HepG2 (cell line): ENCODE measurements at regions not wholly inside any gene's neighbourhood (a gene's known extent, or its start where the extent isn't known, plus 50 kb on each side); places are given as distances from the start of the nearest gene placed in this dataset.

ENCODE experiments used
- ATAC-seq: fragments of 200-7000 bp; cut with Tn5 transposase; 3 replicates; pipeline ENCODE4 v1.9.1; 2020; ENCODE audit warnings: mild to moderate bottlenecking, moderate library complexity
- BruUV-seq: library from RNA; stranded (reverse); fragments of 400-500 nt; replicated peaks from 2 replicates; lab custom pipeline; 2021; lab: Mats Ljungman, UMichigan
- CTCF ChIA-PET: fragments of 300-600 bp; formaldehyde crosslinking; extraction: SDS; loops from one replicate; lab custom pipeline; 2021; ENCODE audit warnings: low total read pairs, inconsistent platforms, low intra/inter-chr PET ratio; lab: Yijun Ruan, JAX
- POLR2A ChIA-PET: fragments of 350-600 bp; sonication (Branson Sonifier 250); formaldehyde crosslinking; loops from one replicate; lab custom pipeline; 2020; ENCODE audit warnings: antibody characterized with exemption, inconsistent platforms; lab: Yijun Ruan, JAX
- DNase-seq: peaks from one replicate; pipeline ENCODE4 v3.0.0-alpha.2; 2015; ENCODE audit warnings: low spot score
- FAIRE-seq: peaks from 3 replicates; lab custom pipeline; 2011; peaks lifted over from hg19 to GRCh38; lab: Jason Lieb, UNC
- H2AFZ ChIP-seq: one replicate; pipeline ENCODE4 v1.6.1; 2011; ENCODE audit warnings: low read length, inconsistent platforms
- H3K27ac ChIP-seq: fragments of 300-600 bp; 3 replicates; pipeline ENCODE4 v1.8.0; 2011; ENCODE audit warnings: mixed run types, mild to moderate bottlenecking, mixed read lengths, low read length, inconsistent platforms; ENCODE audit not compliant: insufficient read depth; ENCODE audit errors: extremely low read length
- H3K27me3 ChIP-seq, 2 experiments: fragments of 200-600 bp in 1 of 2; 2 replicates in 1 of 2; 3 replicates in 1 of 2; pipeline versions ENCODE4 v1.6.0 to v1.8.0; 2011; ENCODE audit warnings: low read length in 2 of 2, mild to moderate bottlenecking in 2 of 2, moderate library complexity in 2 of 2, inconsistent platforms in 1 of 2; ENCODE audit not compliant: insufficient read depth in 2 of 2, control insufficient read depth in 1 of 2
- H3K36me3 ChIP-seq, 2 experiments: fragments of 200-600 bp in 1 of 2; replicated peaks in 1 of 2; 2 replicates in 1 of 2; 3 replicates in 1 of 2; pipeline versions ENCODE4 v1.5.1 to v1.8.0; 2011; ENCODE audit warnings: low read length in 2 of 2, inconsistent platforms in 1 of 2; ENCODE audit not compliant: insufficient read depth in 2 of 2, control insufficient read depth in 1 of 2
- H3K4me1 ChIP-seq: 2 replicates; pipeline ENCODE4 v1.5.1; 2012; ENCODE audit warnings: low read length, inconsistent platforms; ENCODE audit not compliant: insufficient read depth
- H3K4me2 ChIP-seq: 2 replicates; pipeline ENCODE4 v1.6.0; 2011; ENCODE audit warnings: low read depth, low read length, inconsistent platforms
- H3K4me3 ChIP-seq, 3 experiments: fragments of 200-600 bp in 1 of 3; sonication (generic), shearing (Covaris generic) in 1 of 3; replicated peaks in 1 of 3; 2 replicates each; pipeline ENCODE4 v1.5.1; 2011 to 2016; ENCODE audit warnings: low read length in 3 of 3, inconsistent platforms in 2 of 3, low read depth in 2 of 3, mild to moderate bottlenecking in 2 of 3, control low read depth in 1 of 3, mixed read lengths in 1 of 3; ENCODE audit not compliant: insufficient read depth in 1 of 3
- H3K79me2 ChIP-seq: one replicate; pipeline ENCODE4 v1.6.1; 2011; ENCODE audit warnings: low read length, inconsistent platforms; ENCODE audit not compliant: insufficient read depth
- H3K9ac ChIP-seq: 2 replicates; pipeline ENCODE4 v1.6.0; 2011; ENCODE audit warnings: mild to moderate bottlenecking, low read depth, low read length, inconsistent platforms; ENCODE audit not compliant: insufficient read depth
- H3K9me3 ChIP-seq: 2 replicates; pipeline ENCODE4 v1.5.1; 2012; ENCODE audit warnings: mild to moderate bottlenecking, low read length
- H4K20me1 ChIP-seq: 2 replicates; pipeline ENCODE4 v1.6.0; 2011; ENCODE audit warnings: inconsistent platforms, mild to moderate bottlenecking, low read length, moderate library complexity; ENCODE audit not compliant: insufficient read depth
- DNMT3B ChIP-seq: conservative IDR thresholded peaks from 2 replicates; pipeline ENCODE4 v1.6.1; 2016; ENCODE audit warnings: missing biosample characterization, control low read depth
- MAZ ChIP-seq, 2 experiments: sonication (generic) in 1 of 2; formaldehyde crosslinking in 1 of 2; IDR thresholded peaks; 2 replicates each; pipeline versions ENCODE4 v1.5.0 to v1.6.1; 2012 to 2020; ENCODE audit warnings: low read depth in 2 of 2, mild to moderate bottlenecking in 2 of 2, borderline replicate concordance in 1 of 2, improper control_type of control experiment in 1 of 2, low read length in 1 of 2, missing genetic modification reagents in 1 of 2, moderate library complexity in 1 of 2
- MIER2 ChIP-seq: IDR thresholded peaks from 2 replicates; pipeline ENCODE4 v1.6.1; 2016; ENCODE audit warnings: missing biosample characterization, missing genetic modification reagents
- MTERF4 ChIP-seq: sonication (generic); formaldehyde crosslinking; IDR thresholded peaks from 2 replicates; pipeline ENCODE4 v1.8.0; 2023; ENCODE audit warnings: mild to moderate bottlenecking, missing genetic modification reagents
- WGBS: methylation state at CpG from one replicate; pipeline ENCODE4 v1.1.6; 2017; ENCODE audit warnings: low lambda C conversion rate; 5-methylcytosine and 5-hydroxymethylcytosine counted together
- in situ Hi-C: cut with HindIII; loops from 2 replicates; pipeline ENCODE4 v1.10.0; 2017; ENCODE audit warnings: low pct_unique_long_range_greater_than_20kb; ENCODE audit not compliant: extremely low pct_ligation_motif_present
- intact Hi-C: fragments of 100-400 bp; cut with micrococcal nuclease; formaldehyde crosslinking; loops from one replicate; pipeline ENCODE4 v1.10.0; 2022; ENCODE audit not compliant: unreplicated experiment
- TF ChIP-seq, protein P1 (sequence below), 2 experiments: IDR thresholded peaks; 2 replicates each; pipeline ENCODE4 v1.6.1; 2011 to 2012; ENCODE audit warnings: low read length in 2 of 2, borderline replicate concordance in 1 of 2, low read depth in 1 of 2, mild to moderate bottlenecking in 1 of 2, moderate library complexity in 1 of 2

- in situ Hi-C loops (no loop called here), intact Hi-C loops (no loop called here)
- Histone ChIP-seq H2AFZ (no peak overlapping the region), H3K4me2 (no peak overlapping the region), H3K79me2 (no peaks in the 10 kb centered on the region), H3K27me3 (no peaks in the 10 kb centered on the region), H3K27ac (no peak overlapping the region), H3K9me3 (peaks cover 50% of the 10 kb centered on the region), H3K4me1 (no peaks in the 10 kb centered on the region), H3K9ac (no peak overlapping the region), H4K20me1 (no peaks in the 10 kb centered on the region), H3K4me3 (no peak overlapping the region), H3K36me3 (no peaks in the 10 kb centered on the region; a peak in 1 of 5 replicates)
- 0% methylated on average over 3 of the region's 3 CpGs for WGBS
- TF ChIP-seq MAZ (IDR thresholded peaks at IDR 0.05; ENCODE audit: borderline replicate concordance, low read depth, low read length) = no peak
- TF ChIP-seq MAZ (CRISPR knock-in tag; IDR thresholded peaks at IDR 0.05; ENCODE audit: low read depth) = no peak
- peak; percentile 87 for TF ChIP-seq MIER2 (CRISPR knock-in tag)
- TF ChIP-seq DNMT3B (CRISPR knock-in tag) = no peak
- TF ChIP-seq MTERF4 (CRISPR knock-in tag) = no peak
- TF ChIP-seq, protein P1, sequence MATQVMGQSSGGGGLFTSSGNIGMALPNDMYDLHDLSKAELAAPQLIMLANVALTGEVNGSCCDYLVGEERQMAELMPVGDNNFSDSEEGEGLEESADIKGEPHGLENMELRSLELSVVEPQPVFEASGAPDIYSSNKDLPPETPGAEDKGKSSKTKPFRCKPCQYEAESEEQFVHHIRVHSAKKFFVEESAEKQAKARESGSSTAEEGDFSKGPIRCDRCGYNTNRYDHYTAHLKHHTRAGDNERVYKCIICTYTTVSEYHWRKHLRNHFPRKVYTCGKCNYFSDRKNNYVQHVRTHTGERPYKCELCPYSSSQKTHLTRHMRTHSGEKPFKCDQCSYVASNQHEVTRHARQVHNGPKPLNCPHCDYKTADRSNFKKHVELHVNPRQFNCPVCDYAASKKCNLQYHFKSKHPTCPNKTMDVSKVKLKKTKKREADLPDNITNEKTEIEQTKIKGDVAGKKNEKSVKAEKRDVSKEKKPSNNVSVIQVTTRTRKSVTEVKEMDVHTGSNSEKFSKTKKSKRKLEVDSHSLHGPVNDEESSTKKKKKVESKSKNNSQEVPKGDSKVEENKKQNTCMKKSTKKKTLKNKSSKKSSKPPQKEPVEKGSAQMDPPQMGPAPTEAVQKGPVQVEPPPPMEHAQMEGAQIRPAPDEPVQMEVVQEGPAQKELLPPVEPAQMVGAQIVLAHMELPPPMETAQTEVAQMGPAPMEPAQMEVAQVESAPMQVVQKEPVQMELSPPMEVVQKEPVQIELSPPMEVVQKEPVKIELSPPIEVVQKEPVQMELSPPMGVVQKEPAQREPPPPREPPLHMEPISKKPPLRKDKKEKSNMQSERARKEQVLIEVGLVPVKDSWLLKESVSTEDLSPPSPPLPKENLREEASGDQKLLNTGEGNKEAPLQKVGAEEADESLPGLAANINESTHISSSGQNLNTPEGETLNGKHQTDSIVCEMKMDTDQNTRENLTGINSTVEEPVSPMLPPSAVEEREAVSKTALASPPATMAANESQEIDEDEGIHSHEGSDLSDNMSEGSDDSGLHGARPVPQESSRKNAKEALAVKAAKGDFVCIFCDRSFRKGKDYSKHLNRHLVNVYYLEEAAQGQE (IDR thresholded peaks at IDR 0.05; ENCODE audit: borderline replicate concordance in 1 of 2, low read depth in 1 of 2, low read length in 2 of 2) = peak; percentile 25 to 92
- no peak for FAIRE-seq
- BruUV-seq = no TSS peak
- DNase-seq = no peak
- ChIA-PET POLR2A (no interaction called here), CTCF (no interaction called here)
- no peak for ATAC-seq
Observed at GRCh38 chr4:32847461-32847860, 2127.3 kb downstream of the PCDH7 start.
